ENCODE measurements at regions not wholly inside any gene's neighbourhood (a gene's known extent, or its start where the extent isn't known, plus 50 kb on each side); places are given as distances from the start of the nearest gene placed in this dataset.

DNA sequence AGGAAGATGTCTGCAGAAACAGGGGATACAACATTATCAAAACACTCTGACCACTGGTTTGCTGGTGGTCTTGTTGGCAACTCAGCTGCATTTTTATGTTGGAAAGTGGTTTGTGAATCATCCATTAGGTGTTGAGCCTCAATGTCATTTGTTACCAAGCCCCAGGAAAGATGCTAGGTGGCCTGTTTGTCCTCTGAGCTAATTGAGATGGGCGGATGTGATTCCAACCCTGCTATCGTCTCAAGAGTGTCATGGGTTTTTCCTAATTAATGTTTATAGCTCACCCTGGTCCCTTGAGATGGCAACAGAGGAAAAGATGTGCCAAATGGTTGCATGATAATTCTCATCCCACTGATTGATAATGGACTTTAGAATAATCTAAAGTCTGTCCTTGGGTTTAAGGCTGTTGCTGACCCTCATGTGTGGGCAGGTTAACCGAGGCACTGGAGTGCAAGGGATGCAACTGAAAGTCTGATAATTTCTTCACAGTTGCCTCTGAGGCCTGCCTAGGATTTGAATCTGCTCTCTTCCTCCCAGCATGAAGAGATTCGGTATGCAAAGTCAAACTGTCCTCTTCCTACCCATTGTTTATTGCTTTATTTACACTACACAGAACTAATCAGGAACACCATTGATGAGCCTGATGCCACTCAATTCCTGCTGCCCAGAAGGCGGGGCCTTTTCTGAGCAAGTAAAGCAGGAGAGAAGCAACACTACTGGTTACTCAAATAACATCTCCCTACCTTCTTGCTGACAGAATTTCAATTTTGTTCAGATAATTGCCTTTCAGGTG lies 166.2 kb upstream of the TBC1D5 start:
- TF ChIP-seq, protein P1, sequence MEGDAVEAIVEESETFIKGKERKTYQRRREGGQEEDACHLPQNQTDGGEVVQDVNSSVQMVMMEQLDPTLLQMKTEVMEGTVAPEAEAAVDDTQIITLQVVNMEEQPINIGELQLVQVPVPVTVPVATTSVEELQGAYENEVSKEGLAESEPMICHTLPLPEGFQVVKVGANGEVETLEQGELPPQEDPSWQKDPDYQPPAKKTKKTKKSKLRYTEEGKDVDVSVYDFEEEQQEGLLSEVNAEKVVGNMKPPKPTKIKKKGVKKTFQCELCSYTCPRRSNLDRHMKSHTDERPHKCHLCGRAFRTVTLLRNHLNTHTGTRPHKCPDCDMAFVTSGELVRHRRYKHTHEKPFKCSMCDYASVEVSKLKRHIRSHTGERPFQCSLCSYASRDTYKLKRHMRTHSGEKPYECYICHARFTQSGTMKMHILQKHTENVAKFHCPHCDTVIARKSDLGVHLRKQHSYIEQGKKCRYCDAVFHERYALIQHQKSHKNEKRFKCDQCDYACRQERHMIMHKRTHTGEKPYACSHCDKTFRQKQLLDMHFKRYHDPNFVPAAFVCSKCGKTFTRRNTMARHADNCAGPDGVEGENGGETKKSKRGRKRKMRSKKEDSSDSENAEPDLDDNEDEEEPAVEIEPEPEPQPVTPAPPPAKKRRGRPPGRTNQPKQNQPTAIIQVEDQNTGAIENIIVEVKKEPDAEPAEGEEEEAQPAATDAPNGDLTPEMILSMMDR (IDR thresholded peaks at IDR 0.05; ENCODE audit: insufficient read depth, low read length, poor library complexity, severe bottlenecking): no peak
- TF ChIP-seq EZH2phosphoT487 (conservative IDR thresholded peaks at IDR 0.05; ENCODE audit: low read length): no peak

Measured in SU-DHL-6 (cell line).